A549 (cell line): ENCODE measurements at regions not wholly inside any gene's neighbourhood (a gene's known extent, or its start where the extent isn't known, plus 50 kb on each side); places are given as distances from the start of the nearest gene placed in this dataset.

Source experiments
- CTCF ChIP-seq: fragments of >200 bp; sonication (Bioruptor Twin); formaldehyde crosslinking; IDR thresholded peaks from 3 replicates; pipeline ENCODE4 v1.5.1; 2016
- EHMT2 ChIP-seq: fragments of 200-600 bp; sonication (generic); IDR thresholded peaks from 2 replicates; pipeline ENCODE4 v1.6.1; 2016; ENCODE audit warnings: antibody characterized with exemption, low read depth, mild to moderate bottlenecking, moderate library complexity
- ESRRA ChIP-seq: fragments of 150-350 bp; IDR thresholded peaks from 2 replicates; pipeline ENCODE4 v1.6.1; 2014; ENCODE audit warnings: mild to moderate bottlenecking, low read length, borderline replicate concordance
- MYC ChIP-seq: IDR thresholded peaks from 2 replicates; pipeline ENCODE4 v1.6.1; 2012; ENCODE audit warnings: mild to moderate bottlenecking, inconsistent platforms, low read length, improper control_type of control experiment, borderline replicate concordance
- NFE2L2 ChIP-seq: fragments of 150-350 bp; conservative IDR thresholded peaks from 2 replicates; pipeline ENCODE4 v1.6.1; 2014; ENCODE audit warnings: low read length
- NR3C1 ChIP-seq: fragments of >200 bp; sonication (Bioruptor Twin); formaldehyde crosslinking; IDR thresholded peaks from 3 replicates; pipeline ENCODE4 v1.6.1; 2017
- POLR2A ChIP-seq: IDR thresholded peaks from 2 replicates; pipeline ENCODE4 v1.6.1; 2012; ENCODE audit warnings: mild to moderate bottlenecking, low read length
- RAD21 ChIP-seq, 2 experiments: fragments of >200 bp in 1 of 2; sonication (Bioruptor Twin) in 1 of 2; formaldehyde crosslinking in 1 of 2; IDR thresholded peaks in 1 of 2; conservative IDR thresholded peaks in 1 of 2; 2 replicates in 1 of 2; 3 replicates in 1 of 2; pipeline ENCODE4 v1.6.1; 2012 to 2018; ENCODE audit warnings: inconsistent platforms in 1 of 2
- RFX5 ChIP-seq: fragments of 450-650 bp; IDR thresholded peaks from 2 replicates; pipeline ENCODE4 v1.7.1; 2014; ENCODE audit warnings: antibody characterized with exemption, mild to moderate bottlenecking, moderate library complexity
- SMC3 ChIP-seq: fragments of >200 bp; sonication (Bioruptor Twin); formaldehyde crosslinking; IDR thresholded peaks from 3 replicates; pipeline ENCODE4 v1.6.1; 2018; ENCODE audit warnings: inconsistent platforms
- ZFP36 ChIP-seq: fragments of 450-650 bp; IDR thresholded peaks from 2 replicates; pipeline ENCODE4 v1.6.1; 2014; ENCODE audit warnings: borderline replicate concordance; ENCODE audit not compliant: partially characterized antibody
- TF ChIP-seq, protein P1 (sequence below): fragments of 150-350 bp; IDR thresholded peaks from 2 replicates; pipeline ENCODE4 v1.6.1; 2014; ENCODE audit warnings: low read depth, mild to moderate bottlenecking, low read length

- TF ChIP-seq CTCF (no peak), POLR2A (no peak), RFX5 (no peak), EHMT2 (no peak), ZFP36 (no peak), SMC3 (no peak), NR3C1 (no peak), NFE2L2 (no peak), MYC (no peak), ESRRA (no peak), RAD21 (conservative IDR thresholded peaks at IDR 0.05 in 1 of 2, IDR thresholded peaks at IDR 0.05 in 1 of 2) (no peak)
- TF ChIP-seq, protein P1, sequence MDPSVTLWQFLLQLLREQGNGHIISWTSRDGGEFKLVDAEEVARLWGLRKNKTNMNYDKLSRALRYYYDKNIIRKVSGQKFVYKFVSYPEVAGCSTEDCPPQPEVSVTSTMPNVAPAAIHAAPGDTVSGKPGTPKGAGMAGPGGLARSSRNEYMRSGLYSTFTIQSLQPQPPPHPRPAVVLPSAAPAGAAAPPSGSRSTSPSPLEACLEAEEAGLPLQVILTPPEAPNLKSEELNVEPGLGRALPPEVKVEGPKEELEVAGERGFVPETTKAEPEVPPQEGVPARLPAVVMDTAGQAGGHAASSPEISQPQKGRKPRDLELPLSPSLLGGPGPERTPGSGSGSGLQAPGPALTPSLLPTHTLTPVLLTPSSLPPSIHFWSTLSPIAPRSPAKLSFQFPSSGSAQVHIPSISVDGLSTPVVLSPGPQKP = no peak
Observed at GRCh38 chr15:85967553-85967952, 112.1 kb upstream of the AGBL1 start.
